ENCODE measurements at regions not wholly inside any gene's neighbourhood (a gene's known extent, or its start where the extent isn't known, plus 50 kb on each side); places are given as distances from the start of the nearest gene placed in this dataset.

DNA sequence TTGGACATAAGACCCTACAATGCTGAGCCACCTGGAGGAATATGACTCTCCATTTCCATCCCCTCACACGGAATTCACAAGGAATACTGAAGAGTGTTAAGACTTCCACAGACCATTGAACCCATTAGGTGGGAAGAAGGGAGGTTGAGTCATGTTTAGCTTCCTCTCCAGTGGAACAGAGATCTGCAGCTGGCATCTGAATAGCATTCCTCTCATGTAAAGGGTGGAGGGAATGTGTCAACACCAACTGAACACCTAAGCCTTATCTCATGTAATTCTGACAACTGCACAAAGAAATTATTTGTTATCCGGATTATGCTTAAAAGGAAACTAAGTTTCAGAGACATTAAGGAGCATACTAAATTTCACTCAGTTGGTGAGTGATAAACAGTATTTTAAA lies 705.9 kb downstream of the MAFB start:
- Mint-ChIP-seq H3K4me1 (peaks cover 17% of the 10 kb centered on the region), H3K27ac (no peak overlapping the region)
- CTCF ChIA-PET: no interaction called here

DNA sequence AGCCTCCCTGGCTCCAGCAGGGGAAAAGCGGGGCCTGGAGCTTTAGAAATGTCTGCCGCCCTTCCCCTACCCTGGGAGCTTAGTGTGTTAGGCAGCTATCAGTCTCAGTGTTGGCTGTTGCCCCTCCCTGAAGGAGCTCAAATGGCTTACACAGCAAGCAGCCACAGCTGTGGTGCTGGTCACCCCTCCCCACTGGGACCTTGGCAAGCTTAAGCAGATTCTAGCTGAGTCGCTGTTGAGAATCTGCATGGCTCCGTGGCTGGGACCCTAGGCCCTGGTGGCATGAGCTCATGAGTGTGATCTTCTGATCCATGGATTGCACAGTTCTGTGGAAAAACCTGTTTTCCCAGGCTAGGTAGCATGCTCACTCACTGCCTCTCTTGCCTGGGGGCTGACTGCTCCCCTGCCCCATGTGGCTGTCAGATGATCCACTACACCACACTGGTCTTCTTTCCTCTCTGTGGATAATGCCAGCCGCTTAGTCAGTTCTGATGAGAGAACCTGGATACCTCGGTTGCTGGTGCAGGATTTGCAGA lies 714.0 kb downstream of the MAFB start:
- ChIA-PET CTCF (no interaction called here), POLR2A (no interaction called here)
- no peaks in the 10 kb centered on the region for H3K27me3 Mint-ChIP-seq (ENCODE audit: low read depth)
- peaks cover 30% of the 10 kb centered on the region for H3K36me3 Mint-ChIP-seq
- no peak for TF ChIP-seq ZNF671 (CRISPR knock-in tag; IDR thresholded peaks at IDR 0.05)
- TF ChIP-seq, protein P1, sequence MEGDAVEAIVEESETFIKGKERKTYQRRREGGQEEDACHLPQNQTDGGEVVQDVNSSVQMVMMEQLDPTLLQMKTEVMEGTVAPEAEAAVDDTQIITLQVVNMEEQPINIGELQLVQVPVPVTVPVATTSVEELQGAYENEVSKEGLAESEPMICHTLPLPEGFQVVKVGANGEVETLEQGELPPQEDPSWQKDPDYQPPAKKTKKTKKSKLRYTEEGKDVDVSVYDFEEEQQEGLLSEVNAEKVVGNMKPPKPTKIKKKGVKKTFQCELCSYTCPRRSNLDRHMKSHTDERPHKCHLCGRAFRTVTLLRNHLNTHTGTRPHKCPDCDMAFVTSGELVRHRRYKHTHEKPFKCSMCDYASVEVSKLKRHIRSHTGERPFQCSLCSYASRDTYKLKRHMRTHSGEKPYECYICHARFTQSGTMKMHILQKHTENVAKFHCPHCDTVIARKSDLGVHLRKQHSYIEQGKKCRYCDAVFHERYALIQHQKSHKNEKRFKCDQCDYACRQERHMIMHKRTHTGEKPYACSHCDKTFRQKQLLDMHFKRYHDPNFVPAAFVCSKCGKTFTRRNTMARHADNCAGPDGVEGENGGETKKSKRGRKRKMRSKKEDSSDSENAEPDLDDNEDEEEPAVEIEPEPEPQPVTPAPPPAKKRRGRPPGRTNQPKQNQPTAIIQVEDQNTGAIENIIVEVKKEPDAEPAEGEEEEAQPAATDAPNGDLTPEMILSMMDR (IDR thresholded peaks at IDR 0.05): no peak
- no peak for TF ChIP-seq NR2C2 (CRISPR knock-in tag; IDR thresholded peaks at IDR 0.05)
- TF ChIP-seq GRHL2 (CRISPR knock-in tag; IDR thresholded peaks at IDR 0.05; ENCODE audit: insufficient replicate concordance, severe bottlenecking): no peak
- TF ChIP-seq, protein P2, sequence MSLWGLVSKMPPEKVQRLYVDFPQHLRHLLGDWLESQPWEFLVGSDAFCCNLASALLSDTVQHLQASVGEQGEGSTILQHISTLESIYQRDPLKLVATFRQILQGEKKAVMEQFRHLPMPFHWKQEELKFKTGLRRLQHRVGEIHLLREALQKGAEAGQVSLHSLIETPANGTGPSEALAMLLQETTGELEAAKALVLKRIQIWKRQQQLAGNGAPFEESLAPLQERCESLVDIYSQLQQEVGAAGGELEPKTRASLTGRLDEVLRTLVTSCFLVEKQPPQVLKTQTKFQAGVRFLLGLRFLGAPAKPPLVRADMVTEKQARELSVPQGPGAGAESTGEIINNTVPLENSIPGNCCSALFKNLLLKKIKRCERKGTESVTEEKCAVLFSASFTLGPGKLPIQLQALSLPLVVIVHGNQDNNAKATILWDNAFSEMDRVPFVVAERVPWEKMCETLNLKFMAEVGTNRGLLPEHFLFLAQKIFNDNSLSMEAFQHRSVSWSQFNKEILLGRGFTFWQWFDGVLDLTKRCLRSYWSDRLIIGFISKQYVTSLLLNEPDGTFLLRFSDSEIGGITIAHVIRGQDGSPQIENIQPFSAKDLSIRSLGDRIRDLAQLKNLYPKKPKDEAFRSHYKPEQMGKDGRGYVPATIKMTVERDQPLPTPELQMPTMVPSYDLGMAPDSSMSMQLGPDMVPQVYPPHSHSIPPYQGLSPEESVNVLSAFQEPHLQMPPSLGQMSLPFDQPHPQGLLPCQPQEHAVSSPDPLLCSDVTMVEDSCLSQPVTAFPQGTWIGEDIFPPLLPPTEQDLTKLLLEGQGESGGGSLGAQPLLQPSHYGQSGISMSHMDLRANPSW (CRISPR knock-in tag; conservative IDR thresholded peaks at IDR 0.05; ENCODE audit: low read depth): no peak
- TF ChIP-seq, protein P3, sequence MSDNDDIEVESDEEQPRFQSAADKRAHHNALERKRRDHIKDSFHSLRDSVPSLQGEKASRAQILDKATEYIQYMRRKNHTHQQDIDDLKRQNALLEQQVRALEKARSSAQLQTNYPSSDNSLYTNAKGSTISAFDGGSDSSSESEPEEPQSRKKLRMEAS (CRISPR knock-in tag; IDR thresholded peaks at IDR 0.05): no peak
- TF ChIP-seq RELA (CRISPR knock-in tag; IDR thresholded peaks at IDR 0.05; ENCODE audit: borderline replicate concordance): no peak
- no peak for TF ChIP-seq JUN (CRISPR knock-in tag; IDR thresholded peaks at IDR 0.05)
- TF ChIP-seq ZNF263 (CRISPR knock-in tag; IDR thresholded peaks at IDR 0.05; ENCODE audit: low read depth): no peak
- no peak overlapping the region for H3K27ac Mint-ChIP-seq
- H3K4me3 Mint-ChIP-seq: no peak overlapping the region
- ATAC-seq (no peak), DNase-seq (ENCODE audit: low spot score) (no peak)
- H3K4me1 Mint-ChIP-seq: no peaks in the 10 kb centered on the region
- H3K9me3 Mint-ChIP-seq: peaks cover 55% of the 10 kb centered on the region

More for the DNA sequence above, 705.9 kb downstream of the MAFB start:
- Mint-ChIP-seq H3K4me3 (no peak overlapping the region), H3K9me3 (peaks cover 5% of the 10 kb centered on the region; the same call in 1 of the 2 replicates), H3K27me3 (ENCODE audit: low read depth) (no peaks in the 10 kb centered on the region), H3K36me3 (no peaks in the 10 kb centered on the region)
- DNase-seq (ENCODE audit: low spot score): no peak
- TF ChIP-seq ZNF317 (CRISPR knock-in tag; IDR thresholded peaks at IDR 0.05; ENCODE audit: borderline replicate concordance, low read depth) (no peak), SMAD3 (CRISPR knock-in tag; IDR thresholded peaks at IDR 0.05; ENCODE audit: borderline replicate concordance) (no peak), NFE2L1 (CRISPR knock-in tag; IDR thresholded peaks at IDR 0.05) (no peak), TP53 (CRISPR knock-in tag; IDR thresholded peaks at IDR 0.05) (no peak), TEAD1 (CRISPR knock-in tag; IDR thresholded peaks at IDR 0.05) (no peak), ESRRA (CRISPR knock-in tag; IDR thresholded peaks at IDR 0.05; ENCODE audit: borderline replicate concordance) (no peak)
- TF ChIP-seq, protein P4, sequence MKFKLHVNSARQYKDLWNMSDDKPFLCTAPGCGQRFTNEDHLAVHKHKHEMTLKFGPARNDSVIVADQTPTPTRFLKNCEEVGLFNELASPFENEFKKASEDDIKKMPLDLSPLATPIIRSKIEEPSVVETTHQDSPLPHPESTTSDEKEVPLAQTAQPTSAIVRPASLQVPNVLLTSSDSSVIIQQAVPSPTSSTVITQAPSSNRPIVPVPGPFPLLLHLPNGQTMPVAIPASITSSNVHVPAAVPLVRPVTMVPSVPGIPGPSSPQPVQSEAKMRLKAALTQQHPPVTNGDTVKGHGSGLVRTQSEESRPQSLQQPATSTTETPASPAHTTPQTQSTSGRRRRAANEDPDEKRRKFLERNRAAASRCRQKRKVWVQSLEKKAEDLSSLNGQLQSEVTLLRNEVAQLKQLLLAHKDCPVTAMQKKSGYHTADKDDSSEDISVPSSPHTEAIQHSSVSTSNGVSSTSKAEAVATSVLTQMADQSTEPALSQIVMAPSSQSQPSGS (CRISPR knock-in tag; IDR thresholded peaks at IDR 0.05; ENCODE audit: borderline replicate concordance, low read depth): no peak
- POLR2A ChIA-PET: no interaction called here
- ATAC-seq: no peak

DNA sequence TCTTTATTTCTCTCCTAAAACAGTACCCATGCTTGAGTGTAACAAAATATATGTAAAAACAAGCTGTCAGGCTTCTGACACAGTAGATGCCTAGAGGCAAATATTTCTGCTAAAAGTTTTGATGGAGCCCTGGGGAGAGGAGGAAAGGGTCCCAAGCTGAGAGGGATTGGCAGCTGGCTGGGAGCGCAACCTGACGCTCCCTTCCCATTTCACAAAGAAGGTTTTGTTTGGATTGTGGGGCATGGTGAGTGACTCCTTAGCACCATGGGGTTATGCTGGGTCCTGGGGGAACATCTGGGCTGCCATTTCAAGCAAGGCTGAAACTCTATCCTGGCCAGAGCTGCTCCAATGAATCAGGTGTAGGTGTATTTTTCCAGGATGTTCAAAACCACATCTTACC lies 720.5 kb downstream of the MAFB start:
- CTCF ChIA-PET: no interaction called here
- no peak for TF ChIP-seq JAZF1 (CRISPR knock-in tag; IDR thresholded peaks at IDR 0.05)
- no peak for TF ChIP-seq ZNF232 (CRISPR knock-in tag; IDR thresholded peaks at IDR 0.05)
- no peak for TF ChIP-seq KAT7 (CRISPR knock-in tag; IDR thresholded peaks at IDR 0.05; ENCODE audit: borderline replicate concordance)
- TF ChIP-seq, protein P5, sequence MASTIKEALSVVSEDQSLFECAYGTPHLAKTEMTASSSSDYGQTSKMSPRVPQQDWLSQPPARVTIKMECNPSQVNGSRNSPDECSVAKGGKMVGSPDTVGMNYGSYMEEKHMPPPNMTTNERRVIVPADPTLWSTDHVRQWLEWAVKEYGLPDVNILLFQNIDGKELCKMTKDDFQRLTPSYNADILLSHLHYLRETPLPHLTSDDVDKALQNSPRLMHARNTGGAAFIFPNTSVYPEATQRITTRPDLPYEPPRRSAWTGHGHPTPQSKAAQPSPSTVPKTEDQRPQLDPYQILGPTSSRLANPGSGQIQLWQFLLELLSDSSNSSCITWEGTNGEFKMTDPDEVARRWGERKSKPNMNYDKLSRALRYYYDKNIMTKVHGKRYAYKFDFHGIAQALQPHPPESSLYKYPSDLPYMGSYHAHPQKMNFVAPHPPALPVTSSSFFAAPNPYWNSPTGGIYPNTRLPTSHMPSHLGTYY (CRISPR knock-in tag; IDR thresholded peaks at IDR 0.05): no peak
- TF ChIP-seq NR2C2 (CRISPR knock-in tag; IDR thresholded peaks at IDR 0.05): no peak
- no peak for TF ChIP-seq RELA (CRISPR knock-in tag; IDR thresholded peaks at IDR 0.05; ENCODE audit: borderline replicate concordance)
- TF ChIP-seq GRHL2 (CRISPR knock-in tag; IDR thresholded peaks at IDR 0.05; ENCODE audit: insufficient replicate concordance, severe bottlenecking): no peak
- TF ChIP-seq, protein P6, sequence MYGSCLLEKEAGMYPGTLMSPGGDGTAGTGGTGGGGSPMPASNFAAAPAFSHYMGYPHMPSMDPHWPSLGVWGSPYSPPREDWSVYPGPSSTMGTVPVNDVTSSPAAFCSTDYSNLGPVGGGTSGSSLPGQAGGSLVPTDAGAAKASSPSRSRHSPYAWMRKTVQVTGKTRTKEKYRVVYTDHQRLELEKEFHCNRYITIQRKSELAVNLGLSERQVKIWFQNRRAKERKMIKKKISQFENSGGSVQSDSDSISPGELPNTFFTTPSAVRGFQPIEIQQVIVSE (CRISPR knock-in tag; IDR thresholded peaks at IDR 0.05; ENCODE audit: borderline replicate concordance): no peak
- no peak for TF ChIP-seq ELF4 (CRISPR knock-in tag; IDR thresholded peaks at IDR 0.05; ENCODE audit: low read depth)

More for the DNA sequence above, 720.5 kb downstream of the MAFB start:
- Mint-ChIP-seq H3K27ac (no peak overlapping the region), H3K36me3 (peaks cover 26% of the 10 kb centered on the region), H3K9me3 (peaks cover 44% of the 10 kb centered on the region), H3K4me3 (no peak overlapping the region), H3K27me3 (ENCODE audit: low read depth) (no peaks in the 10 kb centered on the region), H3K4me1 (no peaks in the 10 kb centered on the region)
- ATAC-seq (no peak), DNase-seq (ENCODE audit: low spot score) (no peak)
- POLR2A ChIA-PET: no interaction called here

Data from WTC11 (cell line).